CD4-positive, alpha-beta T cell (primary cell): ENCODE measurements at regions not wholly inside any gene's neighbourhood (a gene's known extent, or its start where the extent isn't known, plus 50 kb on each side); places are given as distances from the start of the nearest gene placed in this dataset.

Experiments used
- ATAC-seq: fragments of 200-7000 bp; cut with Tn5 transposase; one replicate; pipeline ENCODE4 v1.10.0; 2022; ENCODE audit warnings: mild to moderate bottlenecking; ENCODE audit not compliant: poor library complexity
- CTCF ChIA-PET: fragments of 350-600 bp; sonication (Branson Sonifier 250); formaldehyde crosslinking; loops from one replicate; lab custom pipeline; 2021; ENCODE audit warnings: antibody characterized with exemption, inconsistent platforms; lab: Charles Lee
- POLR2A ChIA-PET: fragments of 350-600 bp; sonication (Branson Sonifier 250); formaldehyde crosslinking; loops from one replicate; lab custom pipeline; 2021; ENCODE audit warnings: antibody characterized with exemption, inconsistent platforms; lab: Charles Lee
- DNase-seq, 14 experiments: peaks; one replicate each; pipeline ENCODE4 v3.0.0-alpha.2; 2013 to 2020; ENCODE audit warnings: mixed read lengths in 2 of 14
- H3K27ac ChIP-seq, 2 donors: one replicate each; pipeline versions ENCODE4 v1.5.1 to v1.7.0; 2013; ENCODE audit warnings: low read length in 2 of 2, low read depth in 1 of 2, mild to moderate bottlenecking in 1 of 2
- H3K27me3 ChIP-seq, 2 experiments: 1 replicate in 1 of 2; 2 replicates in 1 of 2; pipeline versions ENCODE4 v1.6.1 to v1.7.0; 2013; ENCODE audit warnings: low read length in 2 of 2, control low read depth in 1 of 2, mild to moderate bottlenecking in 1 of 2, moderate library complexity in 1 of 2; ENCODE audit not compliant: insufficient read depth in 2 of 2, control insufficient read depth in 1 of 2
- H3K36me3 ChIP-seq: one replicate; pipeline ENCODE4 v1.6.1; 2013; ENCODE audit warnings: low read length, control low read depth; ENCODE audit not compliant: insufficient read depth
- H3K4me1 ChIP-seq: one replicate; pipeline ENCODE4 v1.6.1; 2013; ENCODE audit warnings: low read length, control low read depth; ENCODE audit not compliant: insufficient read depth
- H3K4me3 ChIP-seq: one replicate; pipeline ENCODE4 v1.5.1; 2013; ENCODE audit warnings: mild to moderate bottlenecking, low read length, moderate library complexity
- H3K9me3 ChIP-seq, 2 experiments: 1 replicate in 1 of 2; 2 replicates in 1 of 2; pipeline versions ENCODE4 v1.6.1 to v1.7.0; 2013; ENCODE audit warnings: low read length in 2 of 2, mild to moderate bottlenecking in 2 of 2, control low read depth in 1 of 2, moderate library complexity in 1 of 2; ENCODE audit not compliant: control insufficient read depth in 1 of 2, insufficient read depth in 1 of 2
- H3K27ac Mint-ChIP-seq: one replicate; pipeline ENCODE4 v1.8.0; 2020; ENCODE audit warnings: mixed read lengths
- H3K27me3 Mint-ChIP-seq: one replicate; pipeline ENCODE4 v1.8.0; 2021; ENCODE audit warnings: mixed read lengths
- H3K36me3 Mint-ChIP-seq: one replicate; pipeline ENCODE4 v1.8.0; 2021; ENCODE audit warnings: low read depth, mixed read lengths
- H3K4me1 Mint-ChIP-seq: one replicate; pipeline ENCODE4 v1.8.0; 2021; ENCODE audit warnings: low read depth, mixed read lengths
- H3K4me3 Mint-ChIP-seq: one replicate; pipeline ENCODE4 v1.8.0; 2020; ENCODE audit warnings: mild to moderate bottlenecking, mixed read lengths
- H3K9me3 Mint-ChIP-seq: one replicate; pipeline ENCODE4 v1.8.0; 2020; ENCODE audit warnings: mixed read lengths
- intact Hi-C, 2 experiments: fragments of 100-400 bp; cut with DNase I in 1 of 2; cut with micrococcal nuclease in 1 of 2; formaldehyde crosslinking; loops; one replicate each; pipeline versions ENCODE4 v1.15.1 to v1.9.0; 2023 to 2025; cut with DNase I, micrococcal nuclease
- TF ChIP-seq, protein P1 (sequence below): fragments of 200-600 bp; IDR thresholded peaks from one replicate; pipeline ENCODE4 v1.8.0; 2022; ENCODE audit warnings: antibody characterized with exemption, mild to moderate bottlenecking

DNA sequence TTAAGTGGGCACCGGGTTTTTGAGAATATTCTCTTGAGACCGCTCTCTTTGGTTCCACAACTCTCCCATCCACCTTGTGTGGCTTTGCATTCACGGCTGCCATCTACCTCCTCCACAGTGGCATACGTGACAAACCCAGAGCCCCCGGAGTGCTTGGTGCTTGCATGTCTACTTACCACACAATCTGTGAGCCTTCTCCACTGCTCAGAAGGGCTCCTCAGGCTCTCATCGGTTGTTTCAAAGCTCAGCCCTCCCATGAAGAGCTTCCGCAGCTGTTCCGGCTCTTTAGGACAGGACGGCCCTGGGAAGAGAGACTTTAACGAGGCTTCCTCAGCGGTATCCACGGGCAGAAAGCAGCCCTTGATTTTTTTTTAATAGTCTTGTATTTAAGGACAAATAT lies 167.6 kb upstream of the ANK2 start:
- H3K27me3 Mint-ChIP-seq = peaks cover 8% of the 10 kb centered on the region
- Histone ChIP-seq H3K27me3 (no peaks in the 10 kb centered on the region), H3K9me3 (no peaks in the 10 kb centered on the region), H3K27ac (no peak overlapping the region), H3K36me3 (no peaks in the 10 kb centered on the region), H3K4me1 (no peaks in the 10 kb centered on the region), H3K4me3 (no peak overlapping the region)
- CTCF ChIA-PET = no interaction called here
- H3K27ac Mint-ChIP-seq = no peak overlapping the region
- H3K4me1 Mint-ChIP-seq = no peaks in the 10 kb centered on the region
- H3K4me3 Mint-ChIP-seq = no peak overlapping the region
- POLR2A ChIA-PET = no interaction called here
- H3K36me3 Mint-ChIP-seq = no peaks in the 10 kb centered on the region
- H3K9me3 Mint-ChIP-seq = no peaks in the 10 kb centered on the region
- DNase-seq (no peak), ATAC-seq (no peak)
- intact Hi-C loops = no loop called here
- TF ChIP-seq, protein P1, sequence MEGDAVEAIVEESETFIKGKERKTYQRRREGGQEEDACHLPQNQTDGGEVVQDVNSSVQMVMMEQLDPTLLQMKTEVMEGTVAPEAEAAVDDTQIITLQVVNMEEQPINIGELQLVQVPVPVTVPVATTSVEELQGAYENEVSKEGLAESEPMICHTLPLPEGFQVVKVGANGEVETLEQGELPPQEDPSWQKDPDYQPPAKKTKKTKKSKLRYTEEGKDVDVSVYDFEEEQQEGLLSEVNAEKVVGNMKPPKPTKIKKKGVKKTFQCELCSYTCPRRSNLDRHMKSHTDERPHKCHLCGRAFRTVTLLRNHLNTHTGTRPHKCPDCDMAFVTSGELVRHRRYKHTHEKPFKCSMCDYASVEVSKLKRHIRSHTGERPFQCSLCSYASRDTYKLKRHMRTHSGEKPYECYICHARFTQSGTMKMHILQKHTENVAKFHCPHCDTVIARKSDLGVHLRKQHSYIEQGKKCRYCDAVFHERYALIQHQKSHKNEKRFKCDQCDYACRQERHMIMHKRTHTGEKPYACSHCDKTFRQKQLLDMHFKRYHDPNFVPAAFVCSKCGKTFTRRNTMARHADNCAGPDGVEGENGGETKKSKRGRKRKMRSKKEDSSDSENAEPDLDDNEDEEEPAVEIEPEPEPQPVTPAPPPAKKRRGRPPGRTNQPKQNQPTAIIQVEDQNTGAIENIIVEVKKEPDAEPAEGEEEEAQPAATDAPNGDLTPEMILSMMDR = no peak

DNA sequence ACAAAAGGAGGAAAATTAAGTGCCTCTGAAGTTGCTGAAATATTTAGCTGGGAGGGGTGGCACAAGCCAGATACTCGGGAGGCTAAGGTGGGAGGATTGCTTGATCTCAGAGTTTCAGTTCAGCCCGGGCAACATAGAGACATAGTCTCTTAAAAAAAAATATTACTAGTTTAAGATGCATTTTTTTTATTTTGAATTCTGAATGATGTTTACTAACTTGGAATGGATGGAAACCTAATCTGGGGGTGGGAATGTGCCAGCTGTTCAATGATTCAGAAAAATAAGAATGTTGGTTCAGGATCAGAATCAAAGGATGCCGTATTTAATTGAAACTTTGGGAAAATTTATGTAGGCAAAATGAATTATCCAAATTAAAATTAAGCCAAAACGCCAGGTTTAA lies 167.2 kb upstream of the ANK2 start:
- ChIA-PET POLR2A (no interaction called here), CTCF (no interaction called here)
- Mint-ChIP-seq H3K4me3 (no peak overlapping the region), H3K27ac (no peak overlapping the region), H3K27me3 (peaks cover 7% of the 10 kb centered on the region), H3K9me3 (no peaks in the 10 kb centered on the region), H3K36me3 (no peaks in the 10 kb centered on the region), H3K4me1 (no peaks in the 10 kb centered on the region)
- Histone ChIP-seq H3K36me3 (no peaks in the 10 kb centered on the region), H3K27me3 (no peaks in the 10 kb centered on the region), H3K27ac (no peak overlapping the region), H3K4me1 (no peaks in the 10 kb centered on the region), H3K4me3 (no peak overlapping the region), H3K9me3 (no peaks in the 10 kb centered on the region)
- DNase-seq (no peak), ATAC-seq (no peak)
- TF ChIP-seq, protein P1 = no peak
- intact Hi-C loops = no loop called here

DNA sequence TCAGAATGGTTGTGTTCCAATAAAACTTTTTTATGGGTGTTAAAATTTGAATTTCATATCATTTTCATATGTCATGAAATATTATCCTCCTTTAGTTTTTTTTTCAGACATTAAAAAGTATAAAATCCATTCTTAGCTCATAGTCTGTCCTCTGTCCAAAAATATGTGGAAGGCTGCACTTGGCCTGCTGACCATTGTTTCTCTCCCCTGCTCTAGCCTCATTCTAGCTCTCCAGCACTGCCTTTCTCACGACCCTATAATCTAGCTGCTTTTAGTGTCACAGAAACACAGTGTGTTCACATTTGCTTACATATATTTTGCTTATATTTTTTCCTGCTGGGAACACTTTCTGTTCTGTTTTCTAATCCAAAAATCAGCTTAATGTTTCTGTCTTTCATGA lies 165.0 kb upstream of the ANK2 start:
- Histone ChIP-seq H3K9me3 (no peaks in the 10 kb centered on the region), H3K27me3 (no peaks in the 10 kb centered on the region), H3K27ac (no peak overlapping the region), H3K4me3 (no peak overlapping the region), H3K4me1 (no peaks in the 10 kb centered on the region), H3K36me3 (no peaks in the 10 kb centered on the region)
- no peak for DNase-seq
- H3K27me3 Mint-ChIP-seq = peaks cover 7% of the 10 kb centered on the region
- TF ChIP-seq, protein P1 = no peak
- ATAC-seq = no peak
- intact Hi-C loops = no loop called here
- H3K9me3 Mint-ChIP-seq = no peaks in the 10 kb centered on the region
- ChIA-PET CTCF (interaction anchor here (1.2 kb wide), 1 partner anchor 8 kb away, joined by 4 read pairs; no protein-coding TSS in a partner anchor), POLR2A (no interaction called here)
- H3K27ac Mint-ChIP-seq = no peak overlapping the region
- no peaks in the 10 kb centered on the region for H3K36me3 Mint-ChIP-seq
- H3K4me3 Mint-ChIP-seq = no peak overlapping the region
- no peaks in the 10 kb centered on the region for H3K4me1 Mint-ChIP-seq
